ENCODE measurements at regions not wholly inside any gene's neighbourhood (a gene's known extent, or its start where the extent isn't known, plus 50 kb on each side); places are given as distances from the start of the nearest gene placed in this dataset.

- Histone ChIP-seq H3K36me3 (replicated peaks in 1 of 2; ENCODE audit: control insufficient read depth in 1 of 2, insufficient read depth in 2 of 2, low read length in 1 of 2) (no peaks in the 10 kb centered on the region), H3K27me3 (ENCODE audit: insufficient read depth) (no peaks in the 10 kb centered on the region), H3K9ac (no peak overlapping the region), H3F3A (replicated peaks; ENCODE audit: insufficient read depth) (peaks cover 20% of the 10 kb centered on the region), H3K4me2 (no peak overlapping the region), H3K79me2 (ENCODE audit: insufficient read depth) (no peaks in the 10 kb centered on the region), H3K4me1 (ENCODE audit: control insufficient read depth in 1 of 2, insufficient read depth in 2 of 2, low read depth in 1 of 2, low read length in 1 of 2) (peaks cover 0 to 21% of the 10 kb centered on the region in 2 experiments; a peak in 2 of 4 replicates), H4K20me1 (ENCODE audit: insufficient read depth) (no peaks in the 10 kb centered on the region), H3K4me3 (ENCODE audit: low read depth in 2 of 2, low read length in 1 of 2) (no peak overlapping the region), H3K9me2 (no peaks in the 10 kb centered on the region), H3K27ac (ENCODE audit: low read depth in 2 of 2, low read length in 1 of 2) (no peak overlapping the region), H3K9me3 (no peaks in the 10 kb centered on the region), H2AFZ (ENCODE audit: low read depth) (no peak overlapping the region)
- TF ChIP-seq CHD2 (IDR thresholded peaks at IDR 0.05; ENCODE audit: low read length, partially characterized antibody) (no peak), POLR2AphosphoS5 (IDR thresholded peaks at IDR 0.05; ENCODE audit: low read depth, low read length) (no peak), FOXJ3 (CRISPR knock-in tag; IDR thresholded peaks at IDR 0.05) (no peak), MAX (IDR thresholded peaks at IDR 0.05; ENCODE audit: low read depth) (no peak), GATA2 (CRISPR knock-in tag; IDR thresholded peaks at IDR 0.05) (no peak), ELF1 (IDR thresholded peaks at IDR 0.05) (no peak), FOXM1 (IDR thresholded peaks at IDR 0.05; ENCODE audit: low read depth) (no peak), NRF1 (IDR thresholded peaks at IDR 0.05; ENCODE audit: low read depth, low read length) (no peak), TEAD4 (IDR thresholded peaks at IDR 0.05; ENCODE audit: borderline replicate concordance, insufficient read depth) (no peak), EZH2phosphoT487 (IDR thresholded peaks at IDR 0.05; ENCODE audit: borderline replicate concordance, low read depth) (no peak), FOSL2 (IDR thresholded peaks at IDR 0.05; ENCODE audit: borderline replicate concordance, low read depth) (no peak), ZBTB33 (IDR thresholded peaks at IDR 0.05; ENCODE audit: borderline replicate concordance, low read depth) (no peak)
- WGBS (ENCODE audit: low lambda C conversion rate): 100% methylated on average over 1 of the region's 1 CpG
- no peak for DNase-seq
- CTCF ChIA-PET: no interaction called here
- POLR2A ChIA-PET: no interaction called here
Observed at GRCh38 chr3:153095441-153095840, 66.6 kb upstream of the RAP2B start.

- CTCF ChIA-PET: no interaction called here
Observed at GRCh38 chr3:153096731-153097131, 65.3 kb upstream of the RAP2B start.

More at GRCh38 chr3:153096731-153097131, 65.3 kb upstream of the RAP2B start:
- H3K4me1 ChIP-seq (ENCODE audit: control insufficient read depth in 1 of 2, insufficient read depth in 2 of 2, low read depth in 1 of 2, low read length in 1 of 2): peaks cover 0 to 15% of the 10 kb centered on the region in 2 experiments; a peak in 2 of 4 replicates
- no peak overlapping the region for H3K4me2 ChIP-seq
- POLR2A ChIA-PET: no interaction called here
- no peak for TF ChIP-seq POLR2AphosphoS5 (IDR thresholded peaks at IDR 0.05; ENCODE audit: low read depth, low read length)
- no peak for TF ChIP-seq SMC3 (IDR thresholded peaks at IDR 0.05; ENCODE audit: low read depth, low read length)
- TF ChIP-seq MXI1 (IDR thresholded peaks at IDR 0.05; ENCODE audit: low read depth, low read length): no peak
- no peak for TF ChIP-seq TCF12 (IDR thresholded peaks at IDR 0.05)
- no peak for TF ChIP-seq JUND (IDR thresholded peaks at IDR 0.05)
- TF ChIP-seq PBX3 (IDR thresholded peaks at IDR 0.05): no peak
- TF ChIP-seq RFX5 (IDR thresholded peaks at IDR 0.05; ENCODE audit: low read length): no peak
- TF ChIP-seq GATA2 (CRISPR knock-in tag; IDR thresholded peaks at IDR 0.05): no peak
- no peak for TF ChIP-seq MEF2A (IDR thresholded peaks at IDR 0.05; ENCODE audit: borderline replicate concordance, low read depth)
- H3K9me2 ChIP-seq: no peaks in the 10 kb centered on the region
- no peak overlapping the region for H2AFZ ChIP-seq (ENCODE audit: low read depth)
- no peaks in the 10 kb centered on the region for H3K36me3 ChIP-seq (replicated peaks in 1 of 2; ENCODE audit: control insufficient read depth in 1 of 2, insufficient read depth in 2 of 2, low read length in 1 of 2)
- H3K9ac ChIP-seq: no peak overlapping the region
- no peak overlapping the region for H3K27ac ChIP-seq (ENCODE audit: low read depth in 2 of 2, low read length in 1 of 2)
- no peaks in the 10 kb centered on the region for H3K27me3 ChIP-seq (ENCODE audit: insufficient read depth)
- DNase-seq: no peak
- H3K79me2 ChIP-seq (ENCODE audit: insufficient read depth): no peaks in the 10 kb centered on the region
- WGBS (ENCODE audit: low lambda C conversion rate): 69% methylated on average over 7 of the region's 7 CpGs
- H3K4me3 ChIP-seq (ENCODE audit: low read depth in 2 of 2, low read length in 1 of 2): no peak overlapping the region
- no peaks in the 10 kb centered on the region for H4K20me1 ChIP-seq (ENCODE audit: insufficient read depth)
- no peaks in the 10 kb centered on the region for H3K9me3 ChIP-seq
- peaks cover 16% of the 10 kb centered on the region for H3F3A ChIP-seq (replicated peaks; ENCODE audit: insufficient read depth)

Measured in SK-N-SH (cell line).